ENCODE measurements at regions not wholly inside any gene's neighbourhood (a gene's known extent, or its start where the extent isn't known, plus 50 kb on each side); places are given as distances from the start of the nearest gene placed in this dataset.
"Not testable (repeated sequence)": the region's sequence is repeated elsewhere in the genome, so short reads cannot be mapped to it uniquely, and the experiment has no call there.

DNA sequence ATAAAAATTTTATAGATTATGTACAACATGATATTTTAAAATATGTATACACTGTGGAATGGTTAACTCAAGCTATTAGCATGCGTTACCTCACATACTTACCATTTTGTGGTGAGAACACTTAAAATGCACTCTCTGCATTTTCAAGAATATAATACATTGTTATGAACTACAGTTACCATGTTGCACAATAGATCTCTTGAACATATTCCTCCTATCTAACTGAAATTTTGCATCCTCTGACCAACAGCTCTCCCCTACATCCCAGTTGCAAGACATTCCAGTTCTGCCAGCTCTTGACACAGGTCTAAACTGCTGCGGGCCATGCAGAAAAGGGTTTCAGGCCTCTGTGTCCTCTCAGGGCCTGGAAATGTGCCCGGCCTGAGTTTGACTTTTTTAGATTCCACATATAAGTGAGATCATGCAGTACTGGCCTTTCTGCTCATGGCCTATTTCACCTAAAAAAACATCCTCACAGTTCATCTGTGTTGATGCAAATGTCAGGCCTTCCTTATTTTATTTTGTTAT is 113.7 kb downstream of the CDCA7 start:
- no peak for DNase-seq (ENCODE audit: low spot score)

DNA sequence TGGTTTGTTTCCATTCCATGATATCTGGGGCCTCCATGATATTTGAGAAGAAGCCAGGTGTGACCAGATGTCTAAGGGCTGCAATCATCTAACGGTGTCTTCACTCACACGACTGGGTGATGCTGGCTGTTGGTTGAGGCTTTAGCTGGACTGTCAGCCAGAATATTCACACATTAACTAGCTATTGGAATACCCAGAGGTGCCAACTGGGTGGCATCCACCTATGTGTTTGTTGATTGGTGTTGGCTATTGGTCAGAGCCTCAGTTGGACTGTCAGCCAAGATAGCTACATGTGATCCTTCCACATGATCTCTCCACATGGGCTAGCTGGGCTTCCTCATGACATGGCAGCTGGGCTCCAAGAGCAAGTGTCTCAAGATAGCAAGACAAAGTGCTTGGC is 117.4 kb downstream of the CDCA7 start:
- DNase-seq (ENCODE audit: low spot score) = no peak

GRCh38 chr2:173483137-173483536 is 128.5 kb downstream of the CDCA7 start:
- DNase-seq (ENCODE audit: low spot score) = no peak

DNA sequence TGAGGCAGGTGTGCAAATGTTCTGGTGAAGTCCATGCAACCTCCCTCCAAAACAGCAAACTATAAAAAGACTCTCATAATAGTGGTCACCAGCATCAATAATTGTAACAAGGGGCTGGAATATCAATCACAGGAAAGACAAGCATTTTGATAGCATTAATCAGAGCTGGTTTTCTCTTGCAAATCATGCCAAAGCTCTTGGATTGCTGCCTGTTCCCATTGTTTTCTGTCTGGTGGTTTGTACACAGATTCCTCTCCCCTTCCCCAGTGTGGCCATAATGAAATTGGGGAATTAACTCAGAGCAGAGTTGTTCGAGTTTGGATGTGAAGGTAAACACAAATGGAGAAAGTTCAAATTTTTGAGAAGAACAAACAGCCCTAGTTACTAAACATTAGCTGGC is 134.2 kb downstream of the CDCA7 start:
- DNase-seq (ENCODE audit: low spot score) = no peak

DNA sequence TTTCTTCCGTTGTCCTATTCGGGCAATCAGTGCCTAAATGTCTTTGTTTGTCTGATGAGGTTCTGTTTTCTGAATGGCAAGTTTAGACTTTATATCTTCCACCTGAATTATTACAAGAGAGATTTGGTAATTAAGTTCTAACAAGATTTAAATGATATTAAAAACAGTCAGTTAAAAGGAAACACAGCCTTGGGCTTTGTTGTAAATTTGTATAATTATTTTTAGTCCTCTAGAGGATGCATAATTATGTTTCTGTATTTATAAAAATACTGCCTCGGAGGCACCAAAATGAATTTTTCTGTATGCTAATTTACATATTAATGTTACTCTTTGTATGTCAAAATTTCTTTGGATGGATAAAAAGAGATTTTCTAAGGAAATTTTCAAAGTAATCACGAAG is 136.7 kb downstream of the CDCA7 start:
- no peak for DNase-seq (ENCODE audit: low spot score)

- no peak for DNase-seq (ENCODE audit: low spot score)
Measured at GRCh38 chr2:173493874-173494273, 139.2 kb downstream of the CDCA7 start.

DNA sequence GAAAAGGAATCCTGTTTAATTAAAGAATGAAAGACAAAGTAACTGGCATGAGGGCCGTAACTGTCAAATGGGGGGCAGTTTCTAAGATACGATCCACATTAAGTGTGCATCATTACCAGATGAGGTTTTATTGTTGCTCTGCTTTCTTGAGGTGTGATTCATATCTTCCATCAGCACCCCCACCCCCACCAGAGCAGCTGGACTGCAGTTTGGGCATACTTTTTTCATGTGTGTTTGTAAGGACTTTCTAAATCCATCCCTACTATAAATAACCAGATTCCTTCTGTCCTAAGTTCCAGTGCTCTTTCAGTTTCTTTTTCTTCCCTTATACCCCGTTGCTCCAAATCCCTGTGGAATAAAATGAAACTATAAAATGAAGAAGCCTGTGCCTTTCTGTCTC is 142.1 kb downstream of the CDCA7 start:
- DNase-seq (ENCODE audit: low spot score) = no peak

- no peak for DNase-seq (ENCODE audit: low spot score)
Measured at GRCh38 chr2:173500953-173501352, 146.3 kb downstream of the CDCA7 start.

GRCh38 chr2:173502296-173502695 is 147.6 kb downstream of the CDCA7 start:
- DNase-seq (ENCODE audit: low spot score) = no peak

- no peak for DNase-seq (ENCODE audit: low spot score)
Measured at GRCh38 chr2:173511357-173511756, 156.7 kb downstream of the CDCA7 start.

- no peak for DNase-seq (ENCODE audit: low spot score)
Measured at GRCh38 chr2:173511942-173512341, 157.3 kb downstream of the CDCA7 start.

- DNase-seq (ENCODE audit: low spot score) = no peak
Measured at GRCh38 chr2:173513107-173513727, 158.5 kb downstream of the CDCA7 start.

DNA sequence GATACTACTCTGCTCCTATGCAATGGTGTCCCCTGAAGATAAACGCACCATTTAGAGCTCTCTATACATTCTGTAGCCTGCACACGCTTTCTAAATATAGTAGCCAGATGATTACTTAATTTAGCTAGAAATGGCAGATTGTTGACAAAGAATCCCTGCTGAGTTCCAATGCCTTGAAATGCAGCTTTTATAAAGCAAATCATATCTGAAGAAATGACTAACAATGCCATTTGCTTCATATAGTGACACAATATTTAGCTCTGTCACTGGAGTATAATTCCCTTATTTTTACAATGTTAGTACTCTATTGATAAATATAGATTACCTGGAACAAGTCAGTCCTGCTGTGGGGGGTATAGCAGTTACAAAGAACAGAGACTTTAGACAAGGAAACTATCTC is 166.2 kb downstream of the CDCA7 start:
- no peak for DNase-seq (ENCODE audit: low spot score)

DNA sequence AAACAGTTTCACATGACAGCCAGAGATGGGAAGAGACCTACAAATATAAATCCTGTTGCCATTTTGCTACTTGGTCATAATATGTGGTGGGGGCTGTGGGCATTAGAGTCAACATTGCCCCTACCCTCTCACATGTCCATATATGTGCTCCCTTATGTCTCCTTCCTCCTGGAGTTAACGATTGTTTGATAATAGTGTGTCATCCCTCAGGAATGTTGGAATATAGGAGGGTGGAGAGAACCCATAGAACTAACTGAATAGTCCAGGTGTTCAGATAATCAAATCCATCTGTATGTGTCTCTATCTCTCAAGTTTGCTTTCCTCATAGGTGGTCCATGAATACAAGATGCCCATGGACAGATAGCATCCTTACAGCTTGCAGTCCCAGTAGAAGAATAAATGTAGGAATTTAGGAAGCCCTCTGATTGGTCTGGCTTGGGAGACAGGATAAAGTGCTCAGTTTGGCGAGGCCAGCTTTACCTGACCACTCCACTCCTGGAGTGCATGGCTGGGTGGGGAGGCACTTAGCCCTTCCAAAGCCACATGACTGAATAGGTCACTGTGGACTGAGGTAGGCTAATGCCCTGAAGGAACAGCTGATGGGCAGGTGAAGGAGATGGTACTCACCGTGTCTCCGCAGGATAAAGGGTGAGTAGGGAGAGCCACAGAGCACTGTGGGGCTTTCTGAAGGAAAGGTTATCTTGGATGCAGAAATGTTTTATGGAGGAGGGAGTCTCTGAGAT is 166.9 kb downstream of the CDCA7 start:
- no peak for DNase-seq (ENCODE audit: low spot score)

DNA sequence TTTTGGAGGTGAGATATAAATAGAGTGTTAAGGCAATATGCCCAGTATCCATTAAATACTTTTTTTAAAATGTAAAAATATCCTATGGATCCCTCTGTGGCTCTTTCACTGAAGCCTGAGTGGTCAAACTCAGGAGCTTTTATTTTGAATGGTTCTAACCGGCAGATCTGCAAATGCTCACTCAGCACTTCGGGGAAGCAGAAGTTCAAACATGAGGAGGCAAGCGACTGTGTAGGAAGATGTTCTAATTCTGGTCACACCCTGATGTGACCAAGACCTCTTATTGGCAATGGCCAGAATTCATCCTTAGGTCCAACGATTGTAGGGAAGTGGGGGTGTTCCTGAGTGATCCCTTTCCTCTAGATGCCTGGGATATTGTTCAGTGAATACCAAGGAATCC is 168.8 kb downstream of the CDCA7 start:
- no peak for DNase-seq (ENCODE audit: low spot score)

- no peak for DNase-seq (ENCODE audit: low spot score)
Measured at GRCh38 chr2:173524256-173524955, 169.7 kb downstream of the CDCA7 start.

GRCh38 chr2:173532732-173533531 is 178.3 kb downstream of the CDCA7 start:
- not testable (repeated sequence) for DNase-seq (ENCODE audit: low spot score)

- DNase-seq (ENCODE audit: low spot score) = no peak
Measured at GRCh38 chr2:173537694-173538093, 183.0 kb downstream of the CDCA7 start.

DNA sequence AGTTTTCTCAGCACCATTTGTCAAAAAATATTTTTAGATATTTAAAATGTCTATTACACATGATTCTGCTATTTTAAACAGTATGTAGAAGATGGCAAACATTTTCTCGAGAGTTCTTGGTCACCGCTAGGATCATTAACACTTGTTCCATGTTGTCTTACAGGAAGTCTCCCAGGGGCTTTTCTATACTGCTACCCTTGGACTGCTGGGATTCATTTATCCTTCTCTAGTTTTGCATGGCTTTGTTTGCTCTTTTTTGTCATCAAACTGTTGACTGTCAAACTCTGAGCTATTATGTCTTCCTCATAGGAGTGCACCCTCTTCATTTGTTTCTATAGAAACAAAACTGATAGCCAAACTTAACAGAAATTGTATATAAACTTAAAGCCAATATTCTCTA is 184.9 kb downstream of the CDCA7 start:
- DNase-seq (ENCODE audit: low spot score) = no peak

DNA sequence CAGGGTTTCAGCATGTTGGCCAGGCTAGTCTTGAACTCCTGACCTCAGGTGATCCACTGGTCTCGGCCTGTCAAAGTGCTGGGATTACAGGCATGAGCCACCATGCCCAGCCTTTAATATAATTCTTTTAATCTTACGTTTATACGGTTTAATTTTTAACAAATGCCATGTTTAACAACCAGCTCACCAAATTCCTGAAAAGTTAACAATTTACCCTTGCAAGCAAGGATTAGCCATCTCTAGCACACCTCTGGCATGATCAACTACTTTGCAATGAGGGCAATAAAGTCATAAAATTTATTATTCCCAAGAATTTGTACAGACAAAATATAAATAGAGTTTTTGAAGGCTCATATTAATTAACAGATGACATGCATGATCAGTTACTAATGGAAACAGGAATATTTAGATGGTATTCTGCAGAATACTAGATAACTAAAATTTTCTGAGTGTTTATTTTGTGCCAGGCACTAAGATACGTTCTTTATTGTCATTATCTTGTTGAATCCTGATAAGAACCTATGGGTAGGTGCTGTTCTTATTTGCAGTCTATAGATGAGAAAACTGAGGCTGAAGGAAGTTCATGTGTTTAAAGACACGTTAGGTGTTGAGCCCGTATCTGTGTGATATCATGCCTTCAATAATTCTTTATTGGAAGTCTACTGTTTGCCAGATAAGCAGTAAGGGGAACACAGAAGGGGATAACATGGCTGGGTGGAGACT is 190.1 kb downstream of the CDCA7 start:
- no peak for DNase-seq (ENCODE audit: low spot score)

- DNase-seq (ENCODE audit: low spot score) = peak; percentile 27
Measured at GRCh38 chr2:173545364-173545763, 190.7 kb downstream of the CDCA7 start.

DNA sequence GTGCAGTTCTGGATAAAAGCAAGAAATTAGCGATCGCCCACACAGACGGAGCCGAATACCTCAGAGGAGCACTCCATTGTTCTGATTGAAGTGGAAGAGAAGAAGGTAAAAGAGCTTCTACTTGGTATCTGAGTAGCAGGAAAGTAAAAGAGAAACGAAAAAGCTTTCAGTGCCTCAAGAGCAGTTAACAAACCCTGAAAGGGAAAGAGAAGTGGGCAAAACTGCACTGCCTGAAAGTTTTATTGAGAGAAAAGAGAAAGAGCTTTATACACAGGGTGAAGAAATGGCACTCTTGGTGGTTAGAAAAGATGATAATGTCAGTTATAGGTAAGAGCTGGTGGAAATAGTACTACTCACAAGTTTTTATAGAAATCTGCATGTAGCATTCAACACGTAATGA is 192.8 kb downstream of the CDCA7 start:
- DNase-seq (ENCODE audit: low spot score) = no peak
